Activated naive CD8-positive, alpha-beta T cell treated with anti-CD3 and anti-CD28 coated beads, Interleukin-2, amount 50 U/mL, for 24 hours (primary cell): ENCODE measurements at regions not wholly inside any gene's neighbourhood (a gene's known extent, or its start where the extent isn't known, plus 50 kb on each side); places are given as distances from the start of the nearest gene placed in this dataset.

Source experiments
- ATAC-seq: fragments of 150-1000 bp; cut with Tn5 transposase; one replicate; pipeline ENCODE4 v1.10.0; 2021
- DNase-seq: peaks from one replicate; pipeline ENCODE4 v3.0.0; 2021
- H3K27ac Mint-ChIP-seq: one replicate; pipeline ENCODE4 v1.8.0; 2021; ENCODE audit warnings: mild to moderate bottlenecking, mixed read lengths
- H3K27me3 Mint-ChIP-seq: one replicate; pipeline ENCODE4 v1.8.0; 2021; ENCODE audit warnings: mixed read lengths
- H3K36me3 Mint-ChIP-seq: one replicate; pipeline ENCODE4 v1.8.0; 2021; ENCODE audit warnings: low read depth, mixed read lengths
- H3K4me1 Mint-ChIP-seq: one replicate; pipeline ENCODE4 v1.8.0; 2021; ENCODE audit warnings: mixed read lengths
- H3K4me3 Mint-ChIP-seq: one replicate; pipeline ENCODE4 v1.8.0; 2021; ENCODE audit warnings: mild to moderate bottlenecking, moderate library complexity, mixed read lengths
- H3K9me3 Mint-ChIP-seq: one replicate; pipeline ENCODE4 v1.8.0; 2021; ENCODE audit warnings: mixed read lengths

GRCh38 chr7:109735881-109736280 is 1166.2 kb downstream of the DNAJB9 start:
- Mint-ChIP-seq H3K27ac (no peak overlapping the region), H3K9me3 (no peaks in the 10 kb centered on the region), H3K36me3 (no peaks in the 10 kb centered on the region), H3K4me3 (no peak overlapping the region), H3K27me3 (no peaks in the 10 kb centered on the region), H3K4me1 (no peaks in the 10 kb centered on the region)
- DNase-seq (no peak), ATAC-seq (no peak)

- H3K4me1 Mint-ChIP-seq, result no peaks in the 10 kb centered on the region
- no peak overlapping the region for H3K27ac Mint-ChIP-seq
- no peaks in the 10 kb centered on the region for H3K27me3 Mint-ChIP-seq
- no peaks in the 10 kb centered on the region for H3K36me3 Mint-ChIP-seq
- no peaks in the 10 kb centered on the region for H3K9me3 Mint-ChIP-seq
- ATAC-seq, result no peak
- H3K4me3 Mint-ChIP-seq, result no peak overlapping the region
- no peak for DNase-seq
Observed at GRCh38 chr7:109745677-109746410, 1176.2 kb downstream of the DNAJB9 start.

GRCh38 chr7:109751241-109751640 is 1181.6 kb downstream of the DNAJB9 start:
- Mint-ChIP-seq H3K36me3 (no peaks in the 10 kb centered on the region), H3K4me1 (no peaks in the 10 kb centered on the region)
- no peak for ATAC-seq

GRCh38 chr7:109752068-109752467 is 1182.4 kb downstream of the DNAJB9 start:
- DNase-seq, result no peak
- Mint-ChIP-seq H3K4me3 (no peak overlapping the region), H3K4me1 (no peaks in the 10 kb centered on the region), H3K36me3 (no peaks in the 10 kb centered on the region), H3K27me3 (no peaks in the 10 kb centered on the region), H3K27ac (no peak overlapping the region), H3K9me3 (peaks cover 9% of the 10 kb centered on the region)
- no peak for ATAC-seq

More at GRCh38 chr7:109751241-109751640, 1181.6 kb downstream of the DNAJB9 start:
- no peak for DNase-seq
- H3K9me3 Mint-ChIP-seq, result peaks cover 9% of the 10 kb centered on the region
- H3K27ac Mint-ChIP-seq, result peak overlapping the region; percentile 34
- no peaks in the 10 kb centered on the region for H3K27me3 Mint-ChIP-seq
- no peak overlapping the region for H3K4me3 Mint-ChIP-seq

GRCh38 chr7:109757713-109758112 is 1188.0 kb downstream of the DNAJB9 start:
- DNase-seq (no peak), ATAC-seq (no peak)
- Mint-ChIP-seq H3K27ac (no peak overlapping the region), H3K9me3 (peaks cover 21% of the 10 kb centered on the region), H3K36me3 (no peaks in the 10 kb centered on the region), H3K4me1 (no peaks in the 10 kb centered on the region), H3K27me3 (no peaks in the 10 kb centered on the region), H3K4me3 (no peak overlapping the region)

- DNase-seq, result no peak
- Mint-ChIP-seq H3K4me3 (no peak overlapping the region), H3K9me3 (peaks cover 13% of the 10 kb centered on the region), H3K27me3 (no peaks in the 10 kb centered on the region), H3K4me1 (no peaks in the 10 kb centered on the region), H3K36me3 (no peaks in the 10 kb centered on the region), H3K27ac (no peak overlapping the region)
- ATAC-seq, result no peak
Observed at GRCh38 chr7:109763611-109764010, 1193.9 kb downstream of the DNAJB9 start.

- Mint-ChIP-seq H3K27ac (no peak overlapping the region), H3K9me3 (peaks cover 10% of the 10 kb centered on the region), H3K4me3 (no peak overlapping the region), H3K4me1 (no peaks in the 10 kb centered on the region), H3K27me3 (no peaks in the 10 kb centered on the region), H3K36me3 (no peaks in the 10 kb centered on the region)
- DNase-seq (no peak), ATAC-seq (no peak)
Observed at GRCh38 chr7:109772161-109772560, 1202.5 kb downstream of the DNAJB9 start.

- no peak for ATAC-seq
- Mint-ChIP-seq H3K4me1 (no peaks in the 10 kb centered on the region), H3K27me3 (no peaks in the 10 kb centered on the region), H3K9me3 (no peaks in the 10 kb centered on the region), H3K27ac (no peak overlapping the region), H3K36me3 (no peaks in the 10 kb centered on the region), H3K4me3 (no peak overlapping the region)
- DNase-seq, result no peak
Observed at GRCh38 chr7:109782806-109783205, 1213.1 kb downstream of the DNAJB9 start.

GRCh38 chr7:109806548-109806947 is 1236.9 kb downstream of the DNAJB9 start:
- Mint-ChIP-seq H3K27ac (no peak overlapping the region), H3K4me3 (no peak overlapping the region), H3K27me3 (no peaks in the 10 kb centered on the region), H3K36me3 (no peaks in the 10 kb centered on the region), H3K9me3 (no peaks in the 10 kb centered on the region), H3K4me1 (no peaks in the 10 kb centered on the region)
- DNase-seq (no peak), ATAC-seq (no peak)

GRCh38 chr7:109821156-109821555 is 1251.5 kb downstream of the DNAJB9 start:
- DNase-seq, result no peak
- no peak overlapping the region for H3K27ac Mint-ChIP-seq

GRCh38 chr7:109834851-109835250 is 1256.1 kb upstream of the LRRN3 start:
- Mint-ChIP-seq H3K4me3 (no peak overlapping the region), H3K4me1 (no peaks in the 10 kb centered on the region), H3K27me3 (peaks cover 3% of the 10 kb centered on the region), H3K36me3 (no peaks in the 10 kb centered on the region), H3K27ac (no peak overlapping the region), H3K9me3 (no peaks in the 10 kb centered on the region)
- DNase-seq, result no peak
- no peak for ATAC-seq

More at GRCh38 chr7:109821156-109821555, 1251.5 kb downstream of the DNAJB9 start:
- Mint-ChIP-seq H3K36me3 (no peaks in the 10 kb centered on the region), H3K4me3 (no peak overlapping the region), H3K27me3 (no peaks in the 10 kb centered on the region), H3K4me1 (no peaks in the 10 kb centered on the region), H3K9me3 (peaks cover 19% of the 10 kb centered on the region)
- ATAC-seq, result no peak

GRCh38 chr7:109835577-109835976 is 1255.3 kb upstream of the LRRN3 start:
- Mint-ChIP-seq H3K27ac (no peak overlapping the region), H3K4me3 (no peak overlapping the region), H3K27me3 (peaks cover 3% of the 10 kb centered on the region), H3K4me1 (no peaks in the 10 kb centered on the region), H3K9me3 (no peaks in the 10 kb centered on the region), H3K36me3 (no peaks in the 10 kb centered on the region)
- DNase-seq, result no peak
- ATAC-seq, result no peak

- Mint-ChIP-seq H3K4me1 (no peaks in the 10 kb centered on the region), H3K4me3 (no peak overlapping the region)
- no peak for ATAC-seq
Observed at GRCh38 chr7:109836016-109836415, 1254.9 kb upstream of the LRRN3 start.

GRCh38 chr7:109842386-109842785 is 1248.5 kb upstream of the LRRN3 start:
- Mint-ChIP-seq H3K4me1 (no peaks in the 10 kb centered on the region), H3K27me3 (peaks cover 5% of the 10 kb centered on the region), H3K9me3 (no peaks in the 10 kb centered on the region), H3K4me3 (no peak overlapping the region), H3K27ac (no peak overlapping the region), H3K36me3 (no peaks in the 10 kb centered on the region)
- no peak for DNase-seq
- no peak for ATAC-seq

More at GRCh38 chr7:109836016-109836415, 1254.9 kb upstream of the LRRN3 start:
- DNase-seq, result no peak
- Mint-ChIP-seq H3K36me3 (no peaks in the 10 kb centered on the region), H3K9me3 (no peaks in the 10 kb centered on the region), H3K27me3 (peaks cover 7% of the 10 kb centered on the region), H3K27ac (no peak overlapping the region)

- no peak for ATAC-seq
- no peak for DNase-seq
- H3K36me3 Mint-ChIP-seq, result no peaks in the 10 kb centered on the region
- H3K4me1 Mint-ChIP-seq, result no peaks in the 10 kb centered on the region
- H3K27me3 Mint-ChIP-seq, result peaks cover 3% of the 10 kb centered on the region
- H3K9me3 Mint-ChIP-seq, result no peaks in the 10 kb centered on the region
- no peak overlapping the region for H3K27ac Mint-ChIP-seq
- no peak overlapping the region for H3K4me3 Mint-ChIP-seq
Observed at GRCh38 chr7:109844362-109844761, 1246.6 kb upstream of the LRRN3 start.

- H3K9me3 Mint-ChIP-seq, result no peaks in the 10 kb centered on the region
- no peaks in the 10 kb centered on the region for H3K4me1 Mint-ChIP-seq
- no peak overlapping the region for H3K4me3 Mint-ChIP-seq
- ATAC-seq (no peak), DNase-seq (no peak)
- H3K27me3 Mint-ChIP-seq, result no peaks in the 10 kb centered on the region
- H3K36me3 Mint-ChIP-seq, result no peaks in the 10 kb centered on the region
- no peak overlapping the region for H3K27ac Mint-ChIP-seq
Observed at GRCh38 chr7:109864230-109864629, 1226.7 kb upstream of the LRRN3 start.
